ENCODE measurements at regions not wholly inside any gene's neighbourhood (a gene's known extent, or its start where the extent isn't known, plus 50 kb on each side); places are given as distances from the start of the nearest gene placed in this dataset.

GRCh38 chr6:144797881-144798589 lies 512.9 kb downstream of the UTRN start:
- intact Hi-C loops (cut with DNase I; ENCODE audit: low total_unique reads): no loop called here
- Histone ChIP-seq H3K4me3 (no peak overlapping the region), H3K36me3 (peaks cover 23 to 55% (median 47%) of the 10 kb centered on the region in 3 donors), H3K27ac (no peak overlapping the region), H3K27me3 (no peaks in the 10 kb centered on the region), H3K9me3 (no peaks in the 10 kb centered on the region), H3K4me1 (peaks cover 0 to 17% (median 3%) of the 10 kb centered on the region in 4 donors)
- no peak for TF ChIP-seq CTCF (IDR thresholded peaks at IDR 0.05)
- no peak for DNase-seq

- Histone ChIP-seq H3K4me1 (no peaks in the 10 kb centered on the region), H3K27ac (no peak overlapping the region), H3K4me3 (no peak overlapping the region), H3K27me3 (no peaks in the 10 kb centered on the region), H3K36me3 (peaks cover 0 to 26% (median 12%) of the 10 kb centered on the region in 3 donors), H3K9me3 (no peaks in the 10 kb centered on the region)
- intact Hi-C loops (cut with DNase I; ENCODE audit: low total_unique reads): no loop called here
- DNase-seq: no peak
- TF ChIP-seq CTCF (IDR thresholded peaks at IDR 0.05): no peak
These were observed 519.2 kb downstream of the UTRN start for GRCh38 chr6:144804246-144804790.

- no peaks in the 10 kb centered on the region for H3K4me1 ChIP-seq
- no peak for DNase-seq
- intact Hi-C loops (cut with DNase I; ENCODE audit: low total_unique reads): no loop called here
- no peaks in the 10 kb centered on the region for H3K27me3 ChIP-seq
- peaks cover 0 to 31% (median 12%) of the 10 kb centered on the region in 3 donors for H3K36me3 ChIP-seq
- TF ChIP-seq CTCF (IDR thresholded peaks at IDR 0.05): no peak
- H3K9me3 ChIP-seq: no peaks in the 10 kb centered on the region
- no peak overlapping the region for H3K27ac ChIP-seq
- no peak overlapping the region for H3K4me3 ChIP-seq
These were observed 519.9 kb downstream of the UTRN start for GRCh38 chr6:144805049-144805448.

- Histone ChIP-seq H3K4me1 (no peaks in the 10 kb centered on the region), H3K9me3 (no peaks in the 10 kb centered on the region), H3K36me3 (peaks cover 0 to 34% (median 12%) of the 10 kb centered on the region in 3 donors), H3K4me3 (no peak overlapping the region), H3K27me3 (no peaks in the 10 kb centered on the region), H3K27ac (no peak overlapping the region)
- no peak for DNase-seq
- intact Hi-C loops (cut with DNase I; ENCODE audit: low total_unique reads): no loop called here
- TF ChIP-seq CTCF (IDR thresholded peaks at IDR 0.05): no peak
These were observed 521.1 kb downstream of the UTRN start for GRCh38 chr6:144806222-144806621.

GRCh38 chr6:144809120-144809519 lies 524.0 kb downstream of the UTRN start:
- no peak for TF ChIP-seq CTCF (IDR thresholded peaks at IDR 0.05)
- intact Hi-C loops (cut with DNase I; ENCODE audit: low total_unique reads): no loop called here
- H3K9me3 ChIP-seq: no peaks in the 10 kb centered on the region

More at GRCh38 chr6:144809120-144809519, 524.0 kb downstream of the UTRN start:
- H3K27me3 ChIP-seq: no peaks in the 10 kb centered on the region
- no peak overlapping the region for H3K4me3 ChIP-seq
- peaks cover 0 to 35% (median 9%) of the 10 kb centered on the region in 3 donors for H3K36me3 ChIP-seq
- no peaks in the 10 kb centered on the region for H3K4me1 ChIP-seq
- no peak overlapping the region for H3K27ac ChIP-seq
- DNase-seq: no peak

Measured in tibial artery (tissue), 4 donors.